ENCODE measurements at regions not wholly inside any gene's neighbourhood (a gene's known extent, or its start where the extent isn't known, plus 50 kb on each side); places are given as distances from the start of the nearest gene placed in this dataset.

DNA sequence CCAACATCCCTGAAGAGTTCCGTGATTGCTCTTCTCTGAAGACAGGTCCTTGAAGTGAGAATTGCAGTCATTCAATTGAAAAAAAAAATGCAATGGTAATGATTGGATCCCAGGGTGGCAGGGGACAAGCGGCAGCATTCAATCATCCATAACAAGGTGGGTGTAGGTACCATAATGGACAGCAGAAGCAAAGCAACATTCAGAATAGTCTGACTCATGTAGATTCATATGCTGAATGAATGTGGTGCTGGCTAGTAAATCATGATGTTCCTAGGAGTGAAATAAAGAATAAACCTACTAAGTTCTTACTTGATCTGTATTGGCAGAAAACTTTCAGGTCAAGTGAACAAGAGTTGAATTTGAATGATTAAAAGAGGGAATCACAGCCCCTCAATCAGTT is 319.6 kb downstream of the GPATCH2 start:
- no peak for DNase-seq

DNA sequence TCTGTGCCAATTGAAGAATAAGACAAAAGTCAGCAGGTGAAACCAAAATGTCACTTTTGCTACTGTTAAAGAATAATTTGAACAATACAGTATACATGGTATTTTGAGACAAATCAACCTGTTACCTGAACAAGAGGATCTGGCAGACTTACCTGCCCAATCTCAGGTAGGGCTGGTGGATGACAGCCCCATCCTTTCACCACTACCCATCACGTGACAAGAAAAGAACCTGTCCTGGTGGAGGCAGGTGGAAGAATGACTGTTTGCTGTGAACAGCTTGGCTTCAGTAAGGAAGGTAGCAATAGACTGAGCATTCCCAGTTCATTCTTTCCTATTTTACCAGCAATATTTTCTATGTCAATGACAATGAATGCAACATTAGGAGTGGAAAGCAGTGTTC is 349.6 kb downstream of the GPATCH2 start:
- DNase-seq = no peak

DNA sequence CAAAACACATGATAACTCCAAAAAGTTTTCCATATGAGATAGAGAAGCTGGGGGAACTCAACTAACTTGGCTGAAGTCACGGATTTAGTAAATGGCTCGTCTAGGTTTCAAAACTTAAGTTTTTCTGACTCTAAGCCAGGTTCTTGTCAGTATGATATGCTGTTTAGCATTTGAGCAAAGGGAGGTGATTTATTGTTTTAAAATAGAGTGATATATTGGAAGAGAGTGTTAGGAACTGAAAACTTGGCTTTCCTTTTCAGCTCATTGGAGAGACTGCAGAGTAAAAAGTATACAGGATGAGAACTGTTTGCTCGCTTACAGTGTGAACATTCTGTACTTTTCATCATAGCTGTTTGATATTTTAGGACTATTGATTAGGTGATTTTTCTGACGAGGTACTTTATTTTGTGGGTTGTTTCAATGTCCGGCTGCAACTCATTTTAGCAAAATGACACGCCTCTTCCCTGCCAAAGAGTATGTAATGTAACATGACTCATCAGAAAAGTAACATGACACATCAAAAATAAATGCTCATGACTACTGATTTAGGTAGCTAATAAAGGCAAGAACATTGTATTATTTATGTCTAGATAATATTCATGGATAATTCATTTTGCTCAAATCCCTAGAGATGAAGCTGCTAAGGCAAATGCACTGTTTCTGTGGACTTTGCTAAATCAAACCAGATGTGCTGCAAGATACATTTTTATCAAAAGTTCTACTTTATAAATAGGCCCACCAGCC is 355.1 kb downstream of the GPATCH2 start:
- no peak for DNase-seq

DNA sequence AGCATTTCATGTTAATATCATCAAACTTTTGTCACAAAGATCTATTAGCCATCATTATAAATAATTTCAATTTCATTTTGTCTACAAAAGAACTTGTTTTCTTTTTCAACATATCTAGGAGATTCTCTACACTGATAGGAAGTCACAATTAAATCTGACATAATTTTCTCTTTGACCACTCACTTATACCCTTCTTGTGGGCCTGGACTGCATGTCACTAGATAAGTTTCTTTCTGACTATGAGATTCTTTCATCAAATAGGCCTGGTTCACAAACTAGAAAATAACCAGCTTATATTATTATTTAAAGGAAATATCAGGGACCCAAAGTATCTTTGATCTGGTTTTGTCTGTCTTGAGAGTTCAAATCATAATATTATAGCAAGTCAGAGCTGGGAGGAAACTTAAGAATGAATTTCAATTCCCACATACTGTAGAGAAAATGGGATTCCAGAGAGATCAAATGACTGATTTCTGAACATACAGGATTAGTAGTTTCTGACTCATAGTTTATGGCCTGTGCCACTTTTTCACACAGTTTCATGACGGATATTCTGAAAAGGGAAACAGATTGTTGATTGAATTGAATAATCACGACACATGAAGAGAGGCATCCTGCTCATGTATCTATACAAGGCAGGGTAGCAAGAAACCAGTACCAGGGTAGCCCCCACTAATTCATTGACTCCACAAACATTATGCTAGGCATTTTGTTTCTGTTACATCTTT is 355.8 kb downstream of the GPATCH2 start:
- no peak for DNase-seq

DNA sequence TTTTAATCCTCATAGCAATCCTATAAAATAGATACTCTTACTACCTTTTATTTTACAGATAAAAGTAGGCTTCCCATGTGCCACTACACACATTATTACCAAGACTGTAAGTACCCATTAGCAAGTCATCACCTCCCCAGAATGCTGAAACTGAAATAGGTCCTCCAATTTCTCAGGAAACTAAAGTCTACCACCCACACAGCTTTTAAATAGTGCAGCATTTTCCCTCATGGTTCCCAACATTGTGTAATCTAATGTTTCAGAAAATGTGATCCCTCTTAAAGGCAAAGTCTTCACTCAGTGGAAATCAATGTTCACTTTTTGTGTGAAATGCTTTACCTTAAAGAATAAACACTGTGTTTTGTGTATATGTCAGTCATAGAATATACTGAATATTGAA is 356.5 kb downstream of the GPATCH2 start:
- no peak for DNase-seq

DNA sequence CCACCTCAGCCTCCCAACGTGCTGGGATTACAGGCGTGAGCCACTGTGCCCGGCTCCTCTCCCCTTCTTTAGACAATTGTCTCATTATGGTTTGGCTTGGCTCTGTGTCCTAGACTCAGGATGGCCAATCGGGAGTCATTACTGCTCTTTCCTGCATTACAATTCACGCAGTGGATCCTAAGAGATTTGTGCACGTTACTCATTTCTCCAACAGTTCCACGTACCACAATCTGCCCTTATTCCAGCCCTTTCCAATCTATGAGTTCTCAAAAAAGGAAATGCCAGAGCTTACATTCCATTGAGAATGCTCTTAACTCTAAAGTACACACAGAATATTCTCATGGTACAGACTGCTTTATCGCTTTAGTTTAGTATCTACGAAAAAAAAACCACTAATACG is 357.0 kb downstream of the GPATCH2 start:
- no peak for DNase-seq

DNA sequence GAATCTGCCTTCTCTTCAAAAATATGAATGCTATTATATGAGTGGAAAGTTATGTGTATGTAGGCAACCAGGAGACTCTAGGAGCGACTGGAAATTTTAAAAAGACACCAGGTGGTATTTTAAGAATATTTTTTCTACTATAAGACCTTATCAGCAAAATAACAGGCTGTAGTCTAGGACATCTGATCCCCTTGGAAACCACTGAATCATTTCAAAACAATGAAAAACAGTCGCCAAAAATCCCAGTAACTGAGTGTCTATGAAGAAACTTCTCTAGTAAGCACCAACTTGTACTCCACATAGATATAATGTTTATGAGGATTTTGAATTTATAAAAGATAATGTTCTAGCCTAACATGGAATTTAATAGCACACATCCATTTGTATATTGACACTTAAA is 358.5 kb downstream of the GPATCH2 start:
- no peak for DNase-seq

DNA sequence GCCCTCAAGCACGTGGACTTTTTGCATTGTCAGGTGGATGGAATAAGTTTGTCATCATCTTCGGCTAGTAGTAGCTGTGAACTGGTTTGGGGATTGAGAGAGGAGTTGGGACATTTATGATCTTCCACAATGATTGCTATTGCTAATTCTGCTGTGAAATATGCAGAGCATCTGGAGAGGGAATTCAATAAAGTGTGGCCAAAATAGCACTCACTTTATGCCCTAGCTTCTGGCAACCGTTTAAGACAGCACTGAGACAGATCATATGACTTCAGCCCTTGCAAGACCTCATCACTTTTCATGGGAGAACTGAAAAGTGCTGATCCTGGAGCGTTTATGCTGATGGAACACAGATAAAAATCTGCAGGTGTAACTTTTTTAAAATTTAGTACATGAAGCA is 360.8 kb downstream of the GPATCH2 start:
- DNase-seq = no peak

DNA sequence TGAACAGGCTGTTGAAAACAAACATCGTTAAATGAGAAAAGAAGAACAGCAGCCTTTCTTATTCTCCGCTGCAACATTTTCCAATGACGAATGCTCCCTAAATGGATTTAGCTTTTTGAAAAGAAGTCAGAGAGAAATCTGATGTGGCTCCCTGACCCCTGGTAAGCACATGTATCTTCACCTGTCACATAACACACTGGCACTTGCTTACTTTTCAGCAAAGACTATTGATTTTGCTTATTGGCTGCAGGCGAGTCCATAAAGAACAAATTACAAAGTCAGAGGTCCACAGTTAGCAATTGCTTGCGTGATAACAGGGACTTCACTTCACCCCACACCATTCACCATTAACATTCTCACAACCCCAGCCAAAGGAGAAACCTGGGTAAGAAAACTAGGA is 362.8 kb downstream of the GPATCH2 start:
- DNase-seq = no peak

DNA sequence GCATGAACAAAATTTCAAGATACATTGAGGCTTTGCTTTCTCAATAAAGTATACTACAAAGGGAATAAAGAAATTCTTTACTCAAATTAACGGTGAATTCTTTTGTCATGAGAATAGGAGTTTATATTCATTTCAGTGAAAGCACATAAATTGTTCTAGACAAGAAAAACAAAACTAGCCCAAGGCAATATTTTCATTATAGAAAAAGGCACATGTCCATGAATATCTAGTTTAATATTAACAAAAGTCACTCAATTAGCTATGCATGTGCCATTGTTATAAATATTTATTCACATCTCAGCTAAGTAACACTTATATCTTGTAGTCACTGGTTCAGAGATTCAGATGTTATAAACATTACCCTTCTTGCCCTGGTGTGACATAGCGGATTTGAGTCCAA is 369.3 kb downstream of the GPATCH2 start:
- DNase-seq = no peak

DNA sequence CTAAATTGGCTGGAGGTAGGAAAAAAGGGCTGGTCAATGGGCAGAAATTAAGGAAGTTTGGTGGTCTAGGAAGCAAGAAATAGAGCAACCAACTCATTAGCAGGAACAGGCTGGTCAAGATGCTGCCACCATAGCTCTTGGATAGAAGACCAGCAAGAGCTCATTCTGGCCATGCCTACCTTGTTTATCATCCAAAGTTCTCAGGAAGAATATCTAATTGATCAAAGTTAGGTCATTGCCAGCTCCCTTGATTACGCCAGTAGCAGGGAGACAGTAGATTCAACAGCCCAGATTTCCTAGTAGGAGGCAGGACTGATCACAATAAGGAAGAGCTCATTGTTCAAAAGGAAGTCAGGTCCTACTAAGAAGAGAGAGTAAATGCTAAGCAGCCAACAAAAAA is 370.2 kb downstream of the GPATCH2 start:
- DNase-seq = no peak

DNA sequence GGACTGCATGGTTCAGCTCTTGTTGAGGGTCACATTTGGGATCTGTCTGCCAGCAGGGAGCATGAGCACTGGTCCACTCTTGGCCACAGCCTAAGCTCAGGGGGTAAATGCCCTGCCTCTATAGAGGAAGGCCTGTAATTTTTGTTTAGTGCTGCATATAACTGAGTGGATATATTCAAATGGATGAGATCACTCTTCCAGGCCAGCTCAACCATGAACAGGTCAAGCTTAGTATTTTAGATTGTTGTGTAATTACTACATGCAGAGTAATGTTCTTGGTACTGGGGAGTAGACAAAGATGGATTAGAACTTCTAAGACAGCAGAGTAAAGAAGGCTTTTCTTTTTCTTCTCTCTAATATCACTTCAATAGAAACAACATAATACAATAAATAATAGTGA is 376.9 kb downstream of the GPATCH2 start:
- no peak for DNase-seq

DNA sequence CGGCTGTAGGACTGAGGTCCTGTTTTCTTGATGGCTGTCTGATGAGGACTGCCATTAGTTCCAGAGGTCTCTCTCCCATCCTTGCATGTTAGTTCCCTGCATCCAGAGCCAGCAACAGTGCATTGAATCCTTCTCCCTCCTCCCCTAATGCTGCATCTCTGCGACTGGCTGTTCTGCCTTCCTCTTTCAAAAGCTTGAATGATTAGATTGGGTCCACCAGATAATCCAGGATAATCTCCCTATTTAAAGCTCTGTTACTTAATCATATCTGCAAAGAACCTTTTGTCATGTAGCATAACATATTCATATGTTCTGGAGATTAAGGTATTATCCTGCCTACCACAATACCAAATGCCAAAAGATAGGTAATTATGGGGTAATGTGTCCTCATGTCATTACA is 377.5 kb downstream of the GPATCH2 start:
- no peak for DNase-seq

DNA sequence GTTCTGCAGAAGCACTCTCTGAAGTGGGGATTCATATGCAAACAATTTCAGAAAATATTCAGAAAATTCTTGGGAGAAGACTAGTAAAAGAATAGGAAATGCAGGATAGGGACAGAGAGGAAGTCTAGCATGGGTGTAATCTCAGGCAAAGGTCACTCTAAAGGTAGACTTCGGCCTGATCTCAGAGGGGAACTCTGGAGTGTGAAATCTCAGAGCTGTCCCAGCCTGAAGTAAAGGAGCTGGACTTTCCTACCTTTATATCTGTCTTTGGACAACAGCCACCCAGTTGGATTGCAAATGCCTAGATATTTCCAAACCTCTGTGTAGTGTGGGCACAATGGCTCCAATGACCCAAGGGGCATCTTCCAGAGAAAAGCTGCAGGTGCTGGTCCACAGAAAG is 379.8 kb downstream of the GPATCH2 start:
- DNase-seq = no peak

DNA sequence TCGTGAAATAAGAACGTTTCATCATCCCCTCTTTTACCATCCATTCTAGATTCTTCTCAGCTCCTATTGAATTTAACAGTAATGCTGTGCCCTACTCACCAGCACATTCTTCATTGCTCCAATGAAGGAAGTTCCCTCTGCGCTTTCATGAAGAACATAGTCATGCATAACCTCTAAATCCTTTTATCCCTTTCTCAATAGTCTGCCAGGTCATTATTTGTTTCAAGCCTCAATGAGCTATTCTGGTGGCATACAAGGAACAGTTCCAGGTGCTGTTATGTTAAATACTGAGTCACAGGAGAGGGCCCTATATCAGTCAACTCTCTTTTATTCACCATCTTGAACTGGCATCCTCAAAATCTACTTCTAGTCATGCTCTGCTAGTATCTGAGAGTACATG is 381.0 kb downstream of the GPATCH2 start:
- DNase-seq = no peak

DNA sequence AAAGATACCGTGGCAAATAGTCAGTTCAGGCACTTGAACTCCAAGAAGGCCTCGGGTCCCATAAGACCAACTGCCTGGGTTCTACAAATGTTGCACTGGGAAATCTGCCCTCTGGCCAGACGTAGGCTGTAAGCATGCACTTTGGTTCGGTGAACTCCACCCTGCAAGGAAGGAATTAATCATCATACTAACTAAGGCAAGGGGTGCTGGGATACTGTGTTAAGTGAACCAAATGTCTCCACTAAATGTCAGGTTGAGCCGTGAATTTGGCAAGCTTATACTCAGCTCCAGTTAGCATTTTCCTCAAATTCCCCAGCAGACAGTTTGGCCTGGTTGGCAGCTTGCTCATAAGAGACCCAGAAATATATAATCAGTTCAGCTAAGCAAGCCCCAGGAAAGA is 385.9 kb downstream of the GPATCH2 start:
- DNase-seq = no peak

DNA sequence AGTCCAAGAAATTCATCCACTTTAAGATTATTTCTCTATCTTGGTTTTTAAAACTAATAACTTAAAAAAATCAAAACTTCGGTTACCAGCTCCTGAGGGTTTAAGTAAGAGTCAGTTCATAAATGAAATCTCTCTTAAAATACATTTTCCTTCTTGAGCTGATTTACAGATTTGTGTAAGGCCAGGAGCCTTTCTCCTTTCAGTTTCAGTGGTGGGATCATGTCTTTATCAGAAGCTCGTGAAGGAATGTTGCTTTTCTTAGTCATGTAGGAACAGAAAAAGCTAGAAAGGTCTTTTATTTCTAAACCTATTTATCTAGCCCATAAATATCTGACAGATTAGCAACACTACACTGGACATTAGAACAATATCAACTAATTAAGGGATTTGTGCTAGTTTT is 390.2 kb downstream of the GPATCH2 start:
- DNase-seq = no peak

DNA sequence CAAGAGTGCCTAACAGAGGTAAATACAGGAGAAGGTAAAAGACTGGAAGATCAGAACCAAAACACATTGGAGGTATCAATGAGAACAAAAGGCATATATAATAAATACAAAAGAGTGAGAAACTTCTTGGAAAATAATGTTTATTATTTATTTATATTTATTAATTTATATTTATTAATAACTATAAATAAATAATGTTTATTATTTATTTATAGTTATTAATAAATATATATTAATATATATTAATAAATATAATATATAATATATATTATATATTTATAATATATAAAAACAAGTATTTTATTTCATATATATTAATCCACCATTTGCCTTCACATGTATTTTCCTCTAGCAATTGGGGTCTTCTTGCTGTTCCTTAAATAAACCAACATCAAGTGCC is 391.9 kb downstream of the GPATCH2 start:
- DNase-seq = no peak

DNA sequence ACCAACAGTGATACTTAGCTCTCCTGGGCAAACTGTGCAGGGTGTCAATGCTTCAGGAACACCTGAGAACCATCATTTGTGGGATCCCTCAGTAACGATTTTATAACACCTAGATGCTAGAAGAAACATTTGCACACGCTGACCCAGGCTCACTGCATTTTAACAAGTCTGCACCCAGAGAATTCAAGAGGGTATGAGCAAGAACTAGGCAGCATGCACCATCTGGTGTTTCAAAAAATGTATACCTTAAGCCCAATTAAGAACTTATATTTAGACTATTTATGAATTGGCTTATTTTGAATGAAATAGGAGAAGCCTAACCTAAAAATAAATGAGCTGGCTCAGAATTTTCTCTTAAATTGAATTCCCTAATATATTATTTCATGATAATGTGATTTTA is 400.5 kb downstream of the GPATCH2 start:
- no peak for DNase-seq

DNA sequence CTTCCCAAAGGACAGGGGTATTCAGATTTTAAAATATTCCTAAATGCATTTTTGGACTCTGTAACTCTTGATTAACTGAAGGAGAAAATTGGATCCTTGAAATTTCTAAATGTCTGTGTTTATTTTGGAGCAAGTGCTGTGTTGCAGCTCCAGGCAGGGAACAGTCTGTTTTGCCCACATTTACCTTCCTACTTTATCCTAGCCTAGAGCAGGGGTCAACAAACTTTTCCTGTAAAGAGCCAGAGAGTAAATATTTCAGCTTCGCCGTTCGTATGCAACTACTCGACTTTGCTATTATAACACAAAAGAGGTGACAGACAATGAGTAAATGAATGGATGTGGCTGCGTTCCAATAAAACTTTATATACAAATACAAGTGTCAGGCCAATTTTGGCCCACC is 402.2 kb downstream of the GPATCH2 start:
- DNase-seq = no peak

DNA sequence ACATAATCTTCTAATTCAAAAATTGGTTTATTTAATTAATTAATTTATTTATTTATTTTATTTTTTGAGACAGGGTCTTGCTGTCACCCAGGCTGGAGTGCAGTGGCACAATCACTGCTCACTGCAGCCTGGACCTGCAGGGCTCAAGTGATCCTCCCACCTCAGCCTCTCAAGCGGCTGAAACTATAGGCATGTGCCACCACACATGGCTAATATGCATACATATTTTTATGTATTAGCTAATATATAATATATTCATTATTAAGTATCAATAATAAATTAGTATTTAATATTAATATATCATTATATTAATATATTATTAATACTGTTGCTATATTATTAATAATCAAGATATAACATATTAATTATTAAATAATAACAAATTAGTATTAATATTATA is 406.7 kb downstream of the GPATCH2 start:
- DNase-seq = no peak

DNA sequence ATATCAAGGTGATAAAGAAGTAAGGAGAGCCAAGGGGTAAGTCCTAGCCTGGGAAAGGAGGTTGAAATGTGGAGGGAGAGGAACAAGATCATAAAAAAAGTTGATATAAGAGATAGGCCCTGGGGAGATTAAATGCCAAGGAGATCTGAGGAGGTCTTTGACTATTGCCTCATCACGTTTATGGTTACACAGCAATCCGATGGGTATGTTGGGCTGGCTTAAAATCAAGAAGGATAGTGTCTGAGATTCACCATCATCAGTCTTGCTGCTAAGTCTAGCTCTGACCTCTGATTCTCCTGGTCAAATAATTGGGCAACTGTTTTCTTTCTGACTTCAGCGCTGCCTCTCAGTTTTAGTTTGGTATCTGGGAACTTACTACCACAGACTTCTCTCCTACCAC is 416.3 kb downstream of the GPATCH2 start:
- DNase-seq = no peak

DNA sequence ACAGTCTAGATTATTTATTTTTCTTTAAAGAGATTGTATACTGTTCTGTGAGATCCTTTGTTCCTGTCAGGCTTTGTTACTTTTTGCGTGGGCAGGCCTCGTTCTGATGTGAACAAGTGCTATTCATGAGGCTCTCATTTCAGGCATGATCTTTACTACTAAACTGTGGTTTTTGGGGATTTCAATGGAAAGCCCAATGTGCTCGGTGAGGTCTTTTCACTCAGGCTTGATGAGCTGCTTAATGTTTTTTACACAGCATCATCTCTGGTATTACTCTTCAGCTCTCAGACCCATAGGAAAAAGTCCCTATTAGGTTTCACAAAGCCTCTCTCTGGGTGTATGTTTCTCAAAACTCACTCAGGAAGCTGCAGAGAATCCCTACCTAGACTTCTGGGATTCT is 419.4 kb downstream of the GPATCH2 start:
- DNase-seq = no peak

DNA sequence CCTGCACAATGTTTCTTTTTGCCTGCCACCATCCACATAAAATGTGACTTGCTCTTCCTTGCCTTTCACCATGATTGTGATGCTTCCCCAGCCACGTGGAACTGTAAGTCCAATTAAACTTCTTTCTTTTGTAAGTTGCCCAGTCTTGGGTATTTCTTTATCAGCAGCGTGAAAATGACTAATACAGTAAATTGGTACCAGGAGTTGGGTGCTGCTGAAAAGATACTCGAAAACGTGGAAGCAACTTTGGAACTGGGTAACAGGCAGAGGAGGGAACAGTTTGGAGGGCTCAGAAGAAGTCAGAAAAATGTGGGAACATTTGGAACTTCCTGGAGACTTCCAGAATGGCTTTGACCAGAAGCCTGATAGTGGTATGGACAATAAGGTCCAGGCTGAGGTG is 425.3 kb downstream of the GPATCH2 start:
- DNase-seq = no peak

DNA sequence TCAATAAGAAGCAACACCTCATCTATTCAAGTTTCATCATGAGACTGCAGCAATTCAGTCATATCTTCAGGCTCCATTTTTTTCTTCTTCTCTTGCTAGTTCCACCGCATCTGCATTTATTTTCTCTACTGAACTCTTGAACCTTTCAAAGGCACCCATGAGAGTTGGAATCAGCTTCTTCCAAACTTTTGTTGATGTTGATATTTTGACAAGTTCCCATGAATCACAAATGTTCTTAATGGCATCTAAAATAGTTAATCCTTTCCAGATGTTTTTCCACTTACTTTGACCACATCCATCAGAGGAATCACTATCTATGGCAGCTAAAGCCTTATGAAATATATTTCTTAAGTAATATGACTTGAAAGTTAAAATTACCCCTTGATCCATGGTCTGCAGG is 434.3 kb downstream of the GPATCH2 start:
- no peak for DNase-seq
